OCI-LY3 (cell line): ENCODE measurements at regions not wholly inside any gene's neighbourhood (a gene's known extent, or its start where the extent isn't known, plus 50 kb on each side); places are given as distances from the start of the nearest gene placed in this dataset.

ENCODE experiments used
- CTCF ChIP-seq: fragments of 200-600, 300-600 bp; sonication (generic); IDR thresholded peaks from 2 replicates; pipeline ENCODE4 v1.5.1; 2014; ENCODE audit warnings: antibody characterized with exemption, low read length, low read depth
- EZH2phosphoT487 ChIP-seq: fragments of 200-600 bp; shearing (Covaris generic); IDR thresholded peaks from 2 replicates; pipeline ENCODE4 v1.6.1; 2018; ENCODE audit warnings: antibody characterized with exemption, mixed run types, low read depth

- no peak for TF ChIP-seq CTCF
- no peak for TF ChIP-seq EZH2phosphoT487
Measured at GRCh38 chr3:159850481-159850880, 138.2 kb upstream of the IL12A start.
